ENCODE measurements at regions not wholly inside any gene's neighbourhood (a gene's known extent, or its start where the extent isn't known, plus 50 kb on each side); places are given as distances from the start of the nearest gene placed in this dataset.

DNA sequence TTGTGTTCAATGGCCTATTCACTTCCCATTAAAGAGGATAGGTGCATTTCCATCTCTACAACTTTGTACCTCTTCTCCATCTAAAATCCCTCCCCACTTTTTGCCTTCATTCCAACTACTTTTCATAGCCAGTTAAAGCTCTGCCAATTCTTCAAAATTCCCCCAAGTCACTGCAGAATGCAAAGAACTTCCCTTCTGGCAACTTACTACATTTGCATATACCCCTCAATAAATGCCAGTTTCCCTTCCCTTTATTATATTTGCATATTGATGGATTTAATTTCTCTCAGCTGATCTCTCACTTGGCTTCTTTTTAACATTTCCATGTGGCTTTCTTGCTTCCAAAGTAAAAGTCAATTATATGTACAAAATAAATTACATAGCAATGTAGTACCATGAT is 393.4 kb downstream of the HACE1 start:
- TF ChIP-seq MIER2 (CRISPR knock-in tag; IDR thresholded peaks at IDR 0.05), result no peak
- no peak for TF ChIP-seq MNT (IDR thresholded peaks at IDR 0.05)
- no peak for TF ChIP-seq SOX6 (IDR thresholded peaks at IDR 0.05)
- no peak for TF ChIP-seq SOX6 (CRISPR knock-in tag; IDR thresholded peaks at IDR 0.05)
- TF ChIP-seq ZNF407 (CRISPR knock-in tag; IDR thresholded peaks at IDR 0.05; ENCODE audit: not compliant biosample characterization), result no peak
- no peak for TF ChIP-seq LCORL (IDR thresholded peaks at IDR 0.05)
- TF ChIP-seq LCORL (CRISPR knock-in tag; IDR thresholded peaks at IDR 0.05), result no peak
- no peak for TF ChIP-seq ZNF224 (CRISPR knock-in tag; IDR thresholded peaks at IDR 0.05)
- no peak for TF ChIP-seq REL (CRISPR knock-in tag; conservative IDR thresholded peaks at IDR 0.05)

Data from HepG2 (cell line).